ENCODE measurements at regions not wholly inside any gene's neighbourhood (a gene's known extent, or its start where the extent isn't known, plus 50 kb on each side); places are given as distances from the start of the nearest gene placed in this dataset.

- TF ChIP-seq POLR2AphosphoS5 (IDR thresholded peaks at IDR 0.05; ENCODE audit: low read depth, low read length) (no peak), CTCF (IDR thresholded peaks at IDR 0.05) (no peak), RAD21 (IDR thresholded peaks at IDR 0.05; ENCODE audit: low read length) (no peak), ELF1 (IDR thresholded peaks at IDR 0.05) (no peak), MAX (IDR thresholded peaks at IDR 0.05; ENCODE audit: low read depth) (no peak)
- TF ChIP-seq, protein P1, sequence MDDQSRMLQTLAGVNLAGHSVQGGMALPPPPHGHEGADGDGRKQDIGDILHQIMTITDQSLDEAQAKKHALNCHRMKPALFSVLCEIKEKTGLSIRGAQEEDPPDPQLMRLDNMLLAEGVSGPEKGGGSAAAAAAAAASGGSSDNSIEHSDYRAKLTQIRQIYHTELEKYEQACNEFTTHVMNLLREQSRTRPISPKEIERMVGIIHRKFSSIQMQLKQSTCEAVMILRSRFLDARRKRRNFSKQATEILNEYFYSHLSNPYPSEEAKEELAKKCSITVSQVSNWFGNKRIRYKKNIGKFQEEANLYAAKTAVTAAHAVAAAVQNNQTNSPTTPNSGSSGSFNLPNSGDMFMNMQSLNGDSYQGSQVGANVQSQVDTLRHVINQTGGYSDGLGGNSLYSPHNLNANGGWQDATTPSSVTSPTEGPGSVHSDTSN (IDR thresholded peaks at IDR 0.05): no peak
- TF ChIP-seq, protein P2, sequence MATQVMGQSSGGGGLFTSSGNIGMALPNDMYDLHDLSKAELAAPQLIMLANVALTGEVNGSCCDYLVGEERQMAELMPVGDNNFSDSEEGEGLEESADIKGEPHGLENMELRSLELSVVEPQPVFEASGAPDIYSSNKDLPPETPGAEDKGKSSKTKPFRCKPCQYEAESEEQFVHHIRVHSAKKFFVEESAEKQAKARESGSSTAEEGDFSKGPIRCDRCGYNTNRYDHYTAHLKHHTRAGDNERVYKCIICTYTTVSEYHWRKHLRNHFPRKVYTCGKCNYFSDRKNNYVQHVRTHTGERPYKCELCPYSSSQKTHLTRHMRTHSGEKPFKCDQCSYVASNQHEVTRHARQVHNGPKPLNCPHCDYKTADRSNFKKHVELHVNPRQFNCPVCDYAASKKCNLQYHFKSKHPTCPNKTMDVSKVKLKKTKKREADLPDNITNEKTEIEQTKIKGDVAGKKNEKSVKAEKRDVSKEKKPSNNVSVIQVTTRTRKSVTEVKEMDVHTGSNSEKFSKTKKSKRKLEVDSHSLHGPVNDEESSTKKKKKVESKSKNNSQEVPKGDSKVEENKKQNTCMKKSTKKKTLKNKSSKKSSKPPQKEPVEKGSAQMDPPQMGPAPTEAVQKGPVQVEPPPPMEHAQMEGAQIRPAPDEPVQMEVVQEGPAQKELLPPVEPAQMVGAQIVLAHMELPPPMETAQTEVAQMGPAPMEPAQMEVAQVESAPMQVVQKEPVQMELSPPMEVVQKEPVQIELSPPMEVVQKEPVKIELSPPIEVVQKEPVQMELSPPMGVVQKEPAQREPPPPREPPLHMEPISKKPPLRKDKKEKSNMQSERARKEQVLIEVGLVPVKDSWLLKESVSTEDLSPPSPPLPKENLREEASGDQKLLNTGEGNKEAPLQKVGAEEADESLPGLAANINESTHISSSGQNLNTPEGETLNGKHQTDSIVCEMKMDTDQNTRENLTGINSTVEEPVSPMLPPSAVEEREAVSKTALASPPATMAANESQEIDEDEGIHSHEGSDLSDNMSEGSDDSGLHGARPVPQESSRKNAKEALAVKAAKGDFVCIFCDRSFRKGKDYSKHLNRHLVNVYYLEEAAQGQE (IDR thresholded peaks at IDR 0.05; ENCODE audit: low read depth, low read length): no peak
Measured at GRCh38 chr6:118403036-118403435, 145.1 kb upstream of the PLN start.
